IMR-90 (cell line): ENCODE measurements at regions not wholly inside any gene's neighbourhood (a gene's known extent, or its start where the extent isn't known, plus 50 kb on each side); places are given as distances from the start of the nearest gene placed in this dataset.

Source experiments
- ATAC-seq: fragments of 200-7000 bp; cut with Tn5 transposase; 2 replicates; pipeline ENCODE4 v1.9.1; 2020; ENCODE audit warnings: low read depth, mild to moderate bottlenecking, moderate library complexity
- BruUV-seq: library from RNA; stranded (reverse); fragments of 400-500 nt; replicated peaks from 2 replicates; lab custom pipeline; 2021; lab: Mats Ljungman, UMichigan
- CTCF ChIA-PET: fragments of 300-600 bp; formaldehyde crosslinking; extraction: SDS; loops from one replicate; lab custom pipeline; 2021; ENCODE audit warnings: antibody characterized with exemption; lab: Yijun Ruan, JAX
- POLR2A ChIA-PET: fragments of 300-600 bp; sonication (Branson Sonifier 250); formaldehyde crosslinking; loops from one replicate; lab custom pipeline; 2022; ENCODE audit warnings: antibody characterized with exemption; ENCODE audit not compliant: unreplicated experiment; lab: Charles Lee
- DNase-seq: peaks from one replicate; pipeline ENCODE4 v3.0.0; 2013
- H2AFZ ChIP-seq: replicated peaks from 2 replicates; pipeline ENCODE3; 2013; ENCODE audit warnings: low read length, mild to moderate bottlenecking; ENCODE audit not compliant: poor library complexity
- H2AK5ac ChIP-seq: 2 replicates; pipeline ENCODE4 v1.6.1; 2013; ENCODE audit warnings: low read depth, low read length, inconsistent platforms
- H2AK9ac ChIP-seq: replicated peaks from 2 replicates; pipeline ENCODE3; 2013; ENCODE audit warnings: mild to moderate bottlenecking, low read depth, low read length, moderate library complexity; ENCODE audit not compliant: poor library complexity
- H2BK120ac ChIP-seq: 2 replicates; pipeline ENCODE4 v1.6.1; 2013; ENCODE audit warnings: low read depth, low read length, inconsistent platforms
- H2BK15ac ChIP-seq: 3 replicates; pipeline ENCODE4 v1.6.1; 2013; ENCODE audit warnings: low read depth, low read length, inconsistent platforms
- H2BK20ac ChIP-seq: 2 replicates; pipeline ENCODE4 v1.6.1; 2013; ENCODE audit warnings: low read depth, mild to moderate bottlenecking, inconsistent platforms, low read length, moderate library complexity
- H2BK5ac ChIP-seq: 2 replicates; pipeline ENCODE4 v1.6.1; 2013; ENCODE audit warnings: mild to moderate bottlenecking, low read depth, low read length, inconsistent platforms; ENCODE audit not compliant: poor library complexity, severe bottlenecking
- H3K14ac ChIP-seq: replicated peaks from 2 replicates; pipeline ENCODE4 v1.6.1; 2013; ENCODE audit warnings: low read depth, low read length, inconsistent platforms
- H3K18ac ChIP-seq: 2 replicates; pipeline ENCODE4 v1.6.1; 2013; ENCODE audit warnings: low read depth, low read length, control low read depth
- H3K23ac ChIP-seq: 2 replicates; pipeline ENCODE4 v1.6.1; 2013; ENCODE audit warnings: low read depth, low read length, inconsistent platforms
- H3K27ac ChIP-seq: 2 replicates; pipeline ENCODE4 v1.5.1; 2013; ENCODE audit warnings: mild to moderate bottlenecking, control low read depth, low read length; ENCODE audit not compliant: insufficient read depth
- H3K27me3 ChIP-seq: 2 replicates; pipeline ENCODE4 v1.6.1; 2013; ENCODE audit warnings: low read length; ENCODE audit not compliant: control insufficient read depth, insufficient read depth
- H3K36me3 ChIP-seq: 2 replicates; pipeline ENCODE4 v1.6.1; 2013; ENCODE audit warnings: low read length, mixed read lengths; ENCODE audit not compliant: control insufficient read depth, insufficient read depth
- H3K4ac ChIP-seq: 2 replicates; pipeline ENCODE4 v1.6.1; 2013; ENCODE audit warnings: low read depth, low read length, inconsistent platforms
- H3K4me1 ChIP-seq: 2 replicates; pipeline ENCODE4 v1.6.1; 2013; ENCODE audit warnings: low read length, mixed read lengths; ENCODE audit not compliant: control insufficient read depth, insufficient read depth
- H3K4me2 ChIP-seq: 2 replicates; pipeline ENCODE4 v1.6.1; 2013; ENCODE audit warnings: low read depth, mild to moderate bottlenecking, control low read depth, low read length, moderate library complexity
- H3K4me3 ChIP-seq: 2 replicates; pipeline ENCODE4 v1.5.1; 2013; ENCODE audit warnings: low read depth, mild to moderate bottlenecking, control low read depth, low read length, moderate library complexity; ENCODE audit not compliant: insufficient read depth
- H3K56ac ChIP-seq: 2 replicates; pipeline ENCODE4 v1.6.1; 2013; ENCODE audit warnings: low read length, inconsistent platforms; ENCODE audit not compliant: insufficient read depth; ENCODE audit errors: extremely low read depth
- H3K79me1 ChIP-seq, 2 experiments: 2 replicates each; pipeline ENCODE4 v1.6.1; 2013; ENCODE audit warnings: low read length in 2 of 2, inconsistent platforms in 1 of 2, low read depth in 1 of 2
- H3K9ac ChIP-seq: 2 replicates; pipeline ENCODE4 v1.6.1; 2013; ENCODE audit warnings: low read depth, low read length, control low read depth
- H3K9me1 ChIP-seq: 2 replicates; pipeline ENCODE4 v1.6.1; 2013; ENCODE audit warnings: low read length, inconsistent platforms; ENCODE audit not compliant: insufficient read depth
- H3K9me3 ChIP-seq: 2 replicates; pipeline ENCODE4 v1.6.1; 2013; ENCODE audit warnings: low read length; ENCODE audit not compliant: control insufficient read depth, insufficient read depth
- H4K20me1 ChIP-seq: 2 replicates; pipeline ENCODE4 v1.6.1; 2013; ENCODE audit warnings: low read length, inconsistent platforms; ENCODE audit not compliant: insufficient read depth
- H4K5ac ChIP-seq: 2 replicates; pipeline ENCODE4 v1.6.1; 2013; ENCODE audit warnings: mild to moderate bottlenecking, low read depth, low read length, control low read depth
- H4K8ac ChIP-seq, 2 experiments: 2 replicates each; pipeline ENCODE4 v1.6.1; 2013; ENCODE audit warnings: low read depth in 2 of 2, low read length in 2 of 2, control low read depth in 1 of 2, inconsistent platforms in 1 of 2
- H4K91ac ChIP-seq: 2 replicates; pipeline ENCODE4 v1.6.1; 2013; ENCODE audit warnings: low read depth, low read length, inconsistent platforms; ENCODE audit not compliant: insufficient read depth
- BHLHE40 ChIP-seq: fragments of 150-350 bp; IDR thresholded peaks from 2 replicates; pipeline ENCODE4 v1.6.1; 2016; ENCODE audit warnings: mild to moderate bottlenecking, low read depth, low read length
- CEBPB ChIP-seq: IDR thresholded peaks from 2 replicates; pipeline ENCODE4 v1.6.1; 2012; ENCODE audit warnings: low read depth, low read length, improper control_type of control experiment
- CHD1 ChIP-seq: IDR thresholded peaks from 2 replicates; pipeline ENCODE4 v1.6.1; 2012; ENCODE audit warnings: low read depth, low read length, improper control_type of control experiment
- CTCF ChIP-seq: conservative IDR thresholded peaks from 2 replicates; pipeline ENCODE4 v1.5.1; 2012; ENCODE audit warnings: mild to moderate bottlenecking, low read depth, low read length, improper control_type of control experiment
- ELK1 ChIP-seq: fragments of 150-350 bp; IDR thresholded peaks from 2 replicates; pipeline ENCODE4 v1.6.1; 2016; ENCODE audit warnings: low read depth, mild to moderate bottlenecking, low read length, moderate library complexity, borderline replicate concordance
- FOS ChIP-seq: fragments of 150-350 bp; IDR thresholded peaks from 2 replicates; pipeline ENCODE4 v1.6.1; 2016; ENCODE audit warnings: low read depth, low read length
- MAFK ChIP-seq: IDR thresholded peaks from 2 replicates; pipeline ENCODE4 v1.6.1; 2012; ENCODE audit warnings: low read depth, low read length, improper control_type of control experiment
- MAZ ChIP-seq: IDR thresholded peaks from 2 replicates; pipeline ENCODE4 v1.6.1; 2012; ENCODE audit warnings: low read depth, mild to moderate bottlenecking, low read length, improper control_type of control experiment, moderate library complexity, borderline replicate concordance
- MXI1 ChIP-seq: IDR thresholded peaks from 2 replicates; pipeline ENCODE4 v1.6.1; 2012; ENCODE audit warnings: low read depth, mild to moderate bottlenecking, low read length, moderate library complexity, borderline replicate concordance
- NFE2L2 ChIP-seq: fragments of 150-350 bp; IDR thresholded peaks from 2 replicates; pipeline ENCODE4 v1.6.1; 2016; ENCODE audit warnings: low read depth, mild to moderate bottlenecking, low read length
- POLR2A ChIP-seq: IDR thresholded peaks from 2 replicates; pipeline ENCODE4 v1.6.1; 2012; ENCODE audit warnings: mild to moderate bottlenecking, low read depth, low read length
- RAD21 ChIP-seq: IDR thresholded peaks from 2 replicates; pipeline ENCODE4 v1.6.1; 2012; ENCODE audit warnings: low read length, improper control_type of control experiment
- RCOR1 ChIP-seq: IDR thresholded peaks from 2 replicates; pipeline ENCODE4 v1.6.1; 2012; ENCODE audit warnings: mild to moderate bottlenecking, low read length, improper control_type of control experiment; ENCODE audit not compliant: insufficient replicate concordance
- RFX5 ChIP-seq: IDR thresholded peaks from 2 replicates; pipeline ENCODE4 v1.8.0; 2012; ENCODE audit warnings: low read depth, mild to moderate bottlenecking, low read length, moderate library complexity
- SMC3 ChIP-seq: fragments of 150-350 bp; IDR thresholded peaks from 2 replicates; pipeline ENCODE4 v1.6.1; 2016; ENCODE audit warnings: low read depth, mild to moderate bottlenecking, antibody characterized with exemption, low read length, moderate library complexity
- USF2 ChIP-seq: fragments of 150-350 bp; IDR thresholded peaks from 2 replicates; pipeline ENCODE4 v1.6.1; 2017; ENCODE audit warnings: mild to moderate bottlenecking, antibody characterized with exemption, low read length, low read depth
- WGBS, 2 experiments: methylation state at CpG; one replicate each; pipeline versions ENCODE4 v1.1.5 to v1.1.7; 2013; ENCODE audit warnings: missing lambda C conversion rate in 2 of 2; ENCODE audit not compliant: insufficient read length in 1 of 2; ENCODE audit errors: extremely low coverage in 2 of 2; 5-methylcytosine and 5-hydroxymethylcytosine counted together
- dilution Hi-C: fragments of 300-500 bp; cut with HindIII; formaldehyde crosslinking; loops from one replicate; pipeline ENCODE4 v1.14.3; 2018; ENCODE audit warnings: low sequenced_read_pairs; ENCODE audit not compliant: unreplicated experiment
- in situ Hi-C: fragments of 300-500 bp; cut with MboI; formaldehyde crosslinking; loops from 3 replicates; pipeline ENCODE4 v1.14.3; 2019; ENCODE audit warnings: low sequenced_read_pairs, inconsistent platforms, mixed read lengths
- intact Hi-C: fragments of 100-400 bp; cut with micrococcal nuclease; formaldehyde crosslinking; loops from 2 replicates; pipeline ENCODE4 v1.10.0; 2022

- Histone ChIP-seq H3K23ac (no peak overlapping the region), H3K4me3 (no peak overlapping the region), H4K91ac (no peak overlapping the region), H2BK15ac (no peak overlapping the region), H2BK20ac (no peak overlapping the region), H3K18ac (no peak overlapping the region), H2AK9ac (no peak overlapping the region), H4K8ac (no peak overlapping the region), H3K4me2 (no peak overlapping the region), H3K79me1 (no peaks in the 10 kb centered on the region), H3K4me1 (no peaks in the 10 kb centered on the region), H3K9ac (no peak overlapping the region), H3K9me3 (no peaks in the 10 kb centered on the region), H3K14ac (no peak overlapping the region), H3K9me1 (no peaks in the 10 kb centered on the region), H2BK5ac (no peak overlapping the region), H3K56ac (no peak overlapping the region), H3K27ac (no peak overlapping the region), H4K5ac (no peak overlapping the region), H3K36me3 (no peaks in the 10 kb centered on the region), H4K20me1 (no peaks in the 10 kb centered on the region), H2AFZ (no peak overlapping the region), H3K27me3 (no peaks in the 10 kb centered on the region), H2BK120ac (no peak overlapping the region), H3K4ac (no peak overlapping the region), H2AK5ac (no peak overlapping the region)
- no peak for TF ChIP-seq CHD1
- TF ChIP-seq POLR2A, result no peak
- TF ChIP-seq ELK1, result no peak
- no peak for TF ChIP-seq MAZ
- TF ChIP-seq RCOR1, result no peak
- TF ChIP-seq RAD21, result no peak
- no peak for TF ChIP-seq FOS
- no peak for TF ChIP-seq MXI1
- TF ChIP-seq BHLHE40, result no peak
- no peak for TF ChIP-seq NFE2L2
- no peak for TF ChIP-seq RFX5
- TF ChIP-seq SMC3, result no peak
- no peak for TF ChIP-seq CTCF
- TF ChIP-seq USF2, result no peak
- no peak for TF ChIP-seq MAFK
- no peak for TF ChIP-seq CEBPB
- dilution Hi-C loops (no loop called here), intact Hi-C loops (no loop called here), in situ Hi-C loops (no loop called here)
- POLR2A ChIA-PET, result no interaction called here
- BruUV-seq, result no TSS peak
- ATAC-seq (no peak), DNase-seq (no peak)
- CTCF ChIA-PET, result no interaction called here
- no CpG with 5 or more reads among the region's 4 CpGs for WGBS, 2 experiments
Observed at GRCh38 chr5:125992050-125992449, 431.2 kb upstream of the GRAMD2B start.
